GM19455 (cell line): ENCODE measurements at regions not wholly inside any gene's neighbourhood (a gene's known extent, or its start where the extent isn't known, plus 50 kb on each side); places are given as distances from the start of the nearest gene placed in this dataset.

Experiments
- ATAC-seq: cut with Tn5 transposase; IDR thresholded peaks from one replicate; pipeline ENCODE4 v1.9.1; 2021; ENCODE audit not compliant: unreplicated experiment

DNA sequence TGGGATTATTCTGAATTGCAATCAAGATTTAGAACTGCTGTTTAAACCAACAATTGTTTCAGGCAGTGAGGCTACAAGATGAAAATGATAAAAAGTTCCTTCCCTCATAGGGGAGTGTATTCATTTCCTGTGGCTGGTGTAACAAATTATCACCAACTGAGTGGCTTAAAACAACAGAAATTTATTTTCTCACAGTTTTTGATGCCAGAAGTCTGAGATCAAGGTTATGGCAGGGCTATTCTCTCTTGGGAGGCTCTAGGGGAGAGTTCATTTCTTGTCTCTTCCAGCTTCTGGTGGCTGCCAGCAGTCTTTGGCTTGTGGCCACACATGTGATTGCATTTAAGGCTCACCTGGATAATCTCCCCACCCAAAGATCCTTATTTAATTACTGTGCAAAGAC is 290.5 kb upstream of the ZSWIM2 start:
- ATAC-seq = no peak

DNA sequence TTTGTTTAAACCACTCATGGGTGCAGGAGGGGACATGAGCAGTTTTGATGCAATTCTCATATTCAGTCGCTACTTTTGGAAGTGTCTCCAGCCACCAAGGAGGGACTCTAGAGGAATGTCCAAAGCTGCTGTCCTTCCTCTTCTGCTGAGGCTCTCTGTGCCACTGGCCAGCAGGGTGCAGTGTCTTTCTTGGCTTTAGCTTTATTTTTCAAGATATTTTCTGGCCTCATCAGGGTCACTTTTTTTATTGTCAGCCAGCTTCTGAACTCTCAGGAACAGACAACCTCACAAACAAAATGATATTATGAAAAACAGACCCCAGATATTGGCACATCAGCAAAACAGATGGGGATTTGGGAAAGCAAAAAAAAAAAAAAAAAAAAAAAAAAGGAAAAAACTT is 289.3 kb upstream of the ZSWIM2 start:
- ATAC-seq = no peak

DNA sequence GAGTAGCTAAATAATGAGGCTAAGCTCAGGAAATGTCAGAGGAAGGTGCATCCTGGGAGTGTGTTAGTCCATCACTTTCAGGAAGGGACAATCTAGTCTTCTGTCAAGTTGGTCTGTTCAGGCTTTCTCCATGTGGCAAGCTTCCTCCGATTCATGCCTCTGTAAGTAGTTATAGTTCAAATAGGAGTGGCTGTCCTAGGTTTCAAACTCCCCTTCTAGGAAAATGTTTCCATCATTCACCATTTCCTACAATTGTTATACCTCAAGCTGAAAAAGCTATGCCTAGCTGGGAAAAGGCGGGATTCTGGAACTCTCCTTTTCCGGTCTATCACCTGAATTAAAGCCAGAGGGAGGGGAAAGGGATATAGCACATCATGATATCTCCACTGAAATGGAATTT is 287.7 kb upstream of the ZSWIM2 start:
- no peak for ATAC-seq

DNA sequence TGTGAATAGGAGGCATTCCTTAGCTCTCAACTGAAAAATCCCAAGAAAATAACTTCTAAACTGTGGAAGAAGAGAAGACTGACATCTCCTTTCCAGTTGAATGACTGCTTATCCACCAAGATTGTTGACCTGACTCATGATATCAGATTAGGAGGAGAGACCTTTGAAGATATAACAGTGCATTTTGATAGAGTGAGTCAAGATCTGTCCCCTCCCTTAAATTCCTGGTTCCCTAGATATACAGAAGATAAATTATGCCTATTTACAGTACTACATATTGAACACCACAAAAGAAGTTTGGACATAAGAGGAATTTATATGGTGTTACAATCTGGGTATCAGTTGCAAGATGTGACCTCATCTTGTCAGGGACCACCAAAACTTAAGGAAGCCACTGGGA is 285.3 kb upstream of the ZSWIM2 start:
- no peak for ATAC-seq

DNA sequence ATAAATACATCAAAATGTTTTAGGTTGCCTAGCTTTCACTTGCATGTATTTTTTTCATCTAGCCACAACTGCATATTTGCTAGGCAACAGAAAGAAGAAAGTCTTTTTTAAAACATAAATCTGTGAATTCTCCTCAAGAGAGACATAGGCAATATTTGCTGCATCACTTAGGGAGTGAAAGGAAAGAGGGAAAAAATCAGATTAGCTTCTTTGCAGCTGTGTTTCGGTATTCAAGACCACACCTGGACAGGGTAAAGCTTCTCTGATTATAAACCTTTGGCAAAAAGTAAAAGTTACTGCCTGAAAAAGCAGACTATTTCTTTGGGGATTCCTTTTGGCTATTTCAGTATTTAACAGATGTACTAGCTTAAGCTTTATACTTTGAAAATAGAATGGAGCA is 280.9 kb upstream of the ZSWIM2 start:
- no peak for ATAC-seq

DNA sequence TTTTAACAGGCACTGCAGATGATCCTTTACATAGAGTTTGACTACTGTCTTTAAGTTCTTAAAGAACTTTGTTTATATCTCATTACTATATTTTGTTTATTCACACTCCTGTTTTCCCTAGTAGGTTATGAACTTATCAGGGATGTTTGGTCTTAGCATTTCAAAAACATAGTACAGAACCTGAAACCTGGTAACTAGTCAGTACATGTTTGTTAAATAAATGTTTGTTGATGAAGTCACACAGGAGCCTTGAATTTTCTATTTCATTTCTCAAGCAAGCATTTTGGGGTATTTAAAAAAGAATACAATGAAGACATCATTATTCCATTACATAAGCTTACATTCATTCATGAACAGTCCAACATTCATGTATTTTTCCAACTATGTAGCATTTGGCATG is 280.3 kb upstream of the ZSWIM2 start:
- no peak for ATAC-seq

DNA sequence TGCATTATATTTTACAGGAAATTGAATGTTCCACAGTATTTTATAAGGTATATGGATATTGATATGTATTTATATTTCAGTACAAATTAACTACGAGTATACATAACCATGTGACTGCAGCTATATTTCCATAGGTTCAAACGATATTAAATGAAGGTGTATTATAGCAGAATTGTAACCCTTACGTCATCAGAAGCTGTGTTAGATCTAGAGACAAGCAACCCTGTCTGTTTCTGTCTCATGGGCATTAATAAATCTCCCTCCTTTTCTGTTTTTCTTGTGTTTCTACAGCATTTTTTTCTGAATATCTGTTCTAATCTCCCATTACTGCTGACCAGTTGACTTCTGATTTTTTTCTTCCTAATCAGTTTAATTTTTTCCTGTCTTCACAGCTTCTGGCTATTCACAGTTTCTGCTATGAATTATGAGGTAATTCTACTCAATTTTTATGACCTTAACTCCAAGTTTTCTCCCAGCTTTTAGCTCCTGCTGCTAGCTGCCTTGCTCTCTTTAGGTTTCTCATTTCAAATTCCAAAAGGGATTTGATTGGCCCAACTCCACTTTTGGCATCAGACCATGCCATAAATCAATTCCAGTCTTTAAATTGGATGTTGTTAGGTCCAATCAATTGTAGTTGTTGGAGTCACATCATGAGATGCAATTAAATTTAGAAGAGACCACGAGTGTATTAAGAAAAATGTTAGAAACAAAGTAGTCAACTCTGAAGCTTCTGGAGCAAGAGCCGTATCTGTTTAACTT is 277.5 kb upstream of the ZSWIM2 start:
- ATAC-seq = no peak

DNA sequence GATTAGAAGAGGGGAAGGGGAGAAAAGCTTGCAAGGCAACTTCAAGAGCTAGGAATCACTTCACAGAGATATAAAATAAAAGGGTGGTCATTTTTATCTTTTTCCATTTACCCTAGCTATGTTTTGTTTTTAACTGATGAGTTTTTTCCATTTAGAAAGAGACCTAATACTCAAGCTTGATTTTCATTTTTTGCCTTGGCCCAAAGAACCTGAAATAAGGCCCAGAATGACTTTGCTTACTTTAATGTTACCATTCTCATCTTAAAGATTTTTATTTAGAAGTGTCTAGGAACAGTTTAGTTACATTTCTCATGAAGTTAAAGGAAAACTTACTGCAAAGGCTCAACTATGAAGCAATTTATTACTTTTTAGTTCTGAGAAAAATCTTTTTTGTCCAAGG is 276.3 kb upstream of the ZSWIM2 start:
- ATAC-seq = no peak

DNA sequence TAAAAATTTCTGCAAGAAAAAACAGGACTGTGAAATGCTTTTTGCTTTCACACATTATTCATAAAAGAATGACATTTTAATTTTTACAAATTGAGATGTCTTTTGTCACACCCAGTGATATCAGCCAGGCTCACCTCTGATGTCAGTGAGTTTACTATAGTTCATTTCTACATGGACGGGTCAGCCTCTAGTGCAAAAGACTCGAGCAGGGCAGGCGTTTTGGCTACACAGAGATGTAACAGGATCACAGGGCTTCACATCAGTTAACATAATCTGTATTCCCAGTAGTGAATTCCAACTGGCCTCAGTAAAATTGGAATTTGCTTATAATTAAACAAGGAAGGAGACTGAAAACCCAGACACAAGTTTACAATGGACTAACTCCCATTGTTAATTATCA is 275.6 kb upstream of the ZSWIM2 start:
- no peak for ATAC-seq

DNA sequence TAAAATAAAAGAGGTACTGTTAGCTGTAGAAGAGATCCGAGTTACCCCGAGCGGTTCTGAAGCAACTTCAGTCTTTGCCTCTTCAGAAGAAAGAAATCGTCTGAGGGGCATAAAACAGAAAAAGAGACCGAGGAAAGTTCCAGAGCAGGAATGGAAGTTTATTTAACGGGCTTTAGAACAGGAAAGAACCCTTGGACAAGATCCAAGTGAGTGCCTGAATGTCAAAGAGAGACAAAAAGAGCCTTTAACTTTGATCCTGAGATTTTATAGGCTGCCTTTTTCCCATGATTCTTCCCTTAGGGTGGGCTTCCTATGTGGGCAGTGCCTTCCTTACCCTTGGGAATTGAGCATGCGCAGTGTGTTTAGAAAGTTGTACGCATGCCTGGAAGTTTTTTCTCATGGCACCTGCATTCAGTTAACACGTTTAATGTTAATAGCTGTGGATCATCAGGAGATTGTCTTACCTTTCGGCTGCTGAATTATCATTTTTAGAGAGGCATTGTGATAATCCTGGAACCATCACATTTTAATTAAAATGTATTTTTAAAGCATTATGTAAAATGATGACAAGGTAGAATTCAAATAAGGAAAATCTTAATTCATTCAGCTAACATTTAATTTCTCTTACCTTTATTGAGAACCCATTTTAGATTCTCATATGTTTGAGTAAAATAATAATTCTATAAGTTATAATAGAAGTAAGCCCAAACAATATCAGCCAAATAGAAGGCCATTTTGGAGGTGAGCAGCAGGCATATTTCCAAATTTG is 269.5 kb upstream of the ZSWIM2 start:
- no peak for ATAC-seq

DNA sequence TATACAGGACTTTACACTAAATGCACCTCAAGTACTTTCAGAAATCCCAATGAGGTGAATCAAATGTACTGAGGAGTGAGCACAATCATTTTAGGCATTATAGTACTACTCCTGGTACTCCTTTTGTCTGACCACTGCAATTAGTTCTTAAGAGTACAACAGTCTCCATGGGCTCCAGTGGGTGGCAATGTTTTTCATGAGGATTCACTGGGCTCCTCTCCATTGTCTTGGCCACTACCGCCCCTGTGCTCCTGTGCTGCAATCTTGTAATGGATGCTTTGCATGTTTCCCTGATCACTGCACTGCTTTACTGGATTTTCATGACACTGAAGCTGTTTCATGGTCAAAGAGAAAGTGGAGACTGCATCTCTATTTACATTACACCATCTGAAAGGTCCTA is 268.5 kb upstream of the ZSWIM2 start:
- no peak for ATAC-seq

DNA sequence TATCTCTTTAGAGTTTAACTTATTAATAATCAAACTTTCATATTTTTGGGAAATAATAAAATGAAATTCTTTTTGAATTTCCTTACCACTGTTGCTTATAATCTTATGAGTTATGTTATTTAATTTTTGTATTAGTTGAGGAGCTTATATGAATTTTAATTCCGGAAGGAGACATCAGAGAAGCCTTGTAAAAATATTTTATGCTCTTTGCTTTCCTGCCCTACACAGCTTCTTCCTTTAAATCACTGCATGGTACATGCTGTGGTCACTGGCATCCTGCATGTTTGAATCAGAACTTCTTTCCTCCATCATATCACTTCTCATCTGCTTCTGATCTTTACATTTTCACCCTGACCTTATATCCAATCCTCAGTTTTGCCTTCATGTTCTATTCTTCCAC is 266.7 kb upstream of the ZSWIM2 start:
- ATAC-seq = no peak

DNA sequence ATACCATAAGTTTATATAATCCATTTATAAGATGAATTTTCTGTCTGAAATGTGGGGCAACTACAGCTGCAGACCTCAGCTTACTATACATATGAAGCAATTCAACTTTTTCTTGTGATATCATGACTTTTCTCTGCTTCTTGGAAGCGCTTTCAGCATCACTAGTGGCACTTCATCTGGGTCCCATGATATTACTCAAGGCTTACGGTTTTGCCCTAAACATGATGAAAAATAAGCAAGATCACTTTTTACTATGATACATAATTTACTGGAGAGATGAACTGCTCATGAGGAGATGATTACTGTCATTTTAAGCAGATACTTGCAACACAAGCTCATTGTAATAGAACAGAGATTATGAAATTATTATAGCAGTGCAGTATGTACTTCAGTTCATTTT is 258.0 kb upstream of the ZSWIM2 start:
- ATAC-seq = no peak

DNA sequence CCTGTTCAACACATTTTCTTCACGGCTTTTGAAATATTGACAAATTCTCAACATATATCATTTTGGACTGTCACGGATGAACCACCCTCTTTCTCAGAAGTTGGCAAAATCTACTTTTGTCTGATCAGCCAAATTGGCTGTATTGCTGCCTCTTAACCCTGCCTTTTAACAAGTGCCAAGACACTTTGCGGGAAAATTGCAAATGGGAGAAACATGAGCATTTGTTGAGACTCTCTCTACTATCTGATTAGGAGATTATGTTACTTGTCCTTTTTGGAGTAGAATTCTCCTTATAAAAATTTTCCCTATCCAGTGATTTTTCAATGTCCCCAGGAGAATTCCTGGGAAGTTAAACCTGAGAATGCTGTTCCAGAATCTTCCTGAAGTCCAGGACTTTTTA is 256.2 kb upstream of the ZSWIM2 start:
- ATAC-seq = no peak

DNA sequence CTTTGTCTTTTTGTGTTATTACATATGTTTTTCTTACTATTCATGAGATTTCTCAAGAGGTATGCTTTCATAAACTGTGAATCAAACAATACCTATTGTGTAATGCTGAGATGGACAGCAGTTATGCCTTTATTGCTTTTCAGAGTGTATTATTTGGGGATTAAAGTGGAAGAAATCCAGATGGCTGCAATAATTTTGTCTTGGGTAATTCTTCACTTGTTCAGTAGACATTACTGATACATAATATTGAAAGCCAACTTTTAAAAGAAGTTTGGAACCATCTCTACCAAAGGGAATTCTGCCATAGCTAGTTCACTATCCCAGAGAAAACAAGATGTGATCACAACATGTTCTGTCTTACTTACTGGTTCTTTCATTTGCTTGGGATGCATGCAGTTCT is 253.4 kb upstream of the ZSWIM2 start:
- ATAC-seq = no peak

DNA sequence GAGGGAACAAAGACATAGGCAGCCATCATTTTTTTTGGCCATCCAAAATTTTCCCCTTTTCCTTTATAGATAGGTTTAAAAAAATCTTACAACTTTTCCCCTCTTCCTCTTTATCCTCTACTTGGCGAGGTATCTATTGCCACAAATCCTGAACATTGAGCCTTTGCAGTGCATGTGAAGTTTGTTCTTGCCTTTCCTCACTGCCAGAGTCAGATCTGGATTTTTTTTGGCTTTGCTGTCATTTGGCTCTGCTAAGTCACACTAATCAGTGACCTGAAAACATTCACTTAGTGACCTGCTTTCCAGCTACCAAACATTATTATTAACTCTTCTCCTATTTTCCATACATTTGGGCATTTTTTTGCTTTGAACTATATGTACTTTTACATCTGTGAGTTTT is 249.2 kb upstream of the ZSWIM2 start:
- ATAC-seq = no peak

DNA sequence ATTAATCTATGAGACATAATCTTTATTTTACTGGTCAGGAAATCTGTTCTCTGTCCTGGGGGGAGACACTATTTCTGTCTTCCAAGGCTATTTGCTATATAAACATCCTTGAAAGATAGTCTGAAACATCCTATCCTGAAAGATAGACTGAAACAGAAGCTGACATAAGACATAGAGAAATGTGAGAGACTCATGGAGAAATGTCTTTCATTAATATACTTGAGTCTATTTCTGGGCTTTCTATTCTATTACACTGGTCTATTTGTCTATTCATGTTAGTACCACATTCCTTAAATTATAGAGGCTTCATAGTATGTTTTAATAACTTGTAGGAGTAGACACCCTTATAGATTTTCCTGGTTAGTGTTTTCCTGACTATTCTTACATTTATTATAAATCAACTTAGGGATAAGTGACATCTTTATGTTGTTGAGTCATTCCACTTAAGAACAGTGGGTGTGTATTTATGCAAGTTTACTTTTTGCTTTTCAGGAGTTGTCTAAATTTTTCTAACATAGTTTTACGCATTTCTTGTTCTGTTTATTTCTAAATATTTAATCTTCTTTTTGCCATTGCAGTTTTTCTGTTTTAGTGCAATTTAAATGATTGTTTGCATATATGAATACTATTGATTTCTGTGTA is 244.9 kb upstream of the ZSWIM2 start:
- no peak for ATAC-seq

DNA sequence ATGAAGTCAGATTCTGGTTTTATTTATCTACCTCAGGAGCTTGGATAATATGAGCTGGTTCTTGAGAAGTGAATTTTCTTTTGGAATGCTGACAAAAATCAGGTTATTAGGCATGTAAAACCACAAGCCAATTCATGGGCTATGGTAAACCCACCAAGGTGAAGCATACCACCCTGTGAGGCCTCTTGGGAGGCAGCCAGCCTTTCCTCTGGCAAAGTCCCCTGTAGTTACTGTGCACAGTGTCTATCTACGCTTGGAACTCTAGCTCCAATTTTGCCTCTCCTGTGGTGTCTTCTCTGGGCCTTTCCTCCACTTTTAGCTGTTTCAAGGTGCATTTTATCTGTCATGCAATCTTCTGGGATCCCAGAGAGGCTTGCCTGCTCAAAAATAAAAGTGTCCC is 242.7 kb upstream of the ZSWIM2 start:
- no peak for ATAC-seq

DNA sequence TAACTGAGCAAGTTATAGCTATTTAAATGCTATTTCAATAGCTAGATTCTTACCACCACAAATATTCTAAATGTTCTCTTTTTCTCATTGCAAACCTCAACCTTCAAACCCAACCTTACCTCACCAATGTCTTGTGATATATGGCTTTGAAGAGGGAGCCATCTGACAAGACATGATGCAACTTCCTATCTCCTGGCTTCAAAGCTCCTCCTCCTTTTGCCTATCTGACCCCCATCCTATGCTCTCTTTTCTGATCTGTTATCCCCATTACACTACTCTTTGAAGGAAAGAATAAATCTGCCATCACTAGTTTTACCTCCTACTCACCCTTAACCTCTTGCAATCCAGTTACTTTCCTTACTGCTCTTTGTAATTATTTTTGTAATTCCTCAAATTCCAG is 235.6 kb upstream of the ZSWIM2 start:
- ATAC-seq = no peak

DNA sequence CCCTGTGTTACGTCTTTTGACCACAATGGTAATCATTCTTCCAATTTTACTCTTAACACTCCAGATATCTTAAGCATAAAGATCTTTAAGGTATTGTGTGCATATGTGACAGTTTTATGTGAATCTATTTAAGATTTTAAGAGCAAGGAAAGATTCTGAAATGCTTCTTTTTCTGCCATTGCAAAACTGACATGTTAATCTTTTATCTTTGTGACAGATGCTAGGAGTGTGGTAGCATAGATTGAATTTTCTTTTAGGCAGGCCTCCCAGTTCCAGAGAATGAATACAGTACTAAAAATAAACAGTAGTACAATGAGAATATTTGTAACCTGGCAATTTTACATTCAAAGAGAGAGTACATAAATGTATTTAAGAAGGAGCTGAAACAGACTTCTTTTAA is 232.5 kb upstream of the ZSWIM2 start:
- ATAC-seq = no peak

DNA sequence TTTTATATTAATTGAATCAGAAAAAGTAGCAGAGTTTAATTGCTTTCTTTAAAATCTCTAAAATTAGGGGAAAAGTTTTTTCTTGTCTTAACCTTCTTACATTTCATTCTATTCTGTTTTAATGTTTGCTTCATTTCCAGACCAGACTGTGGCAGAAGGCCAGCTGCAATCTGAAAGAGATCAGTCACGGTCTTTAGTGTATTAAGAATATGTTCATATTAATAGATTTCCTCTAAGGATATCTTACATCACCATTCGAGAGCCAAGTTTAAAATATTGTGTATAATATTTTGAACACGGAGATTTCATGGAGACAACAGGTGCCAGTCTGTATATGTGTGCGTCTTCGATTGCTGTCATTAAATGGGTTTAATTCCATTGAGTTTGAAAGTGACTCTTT is 230.9 kb upstream of the ZSWIM2 start:
- ATAC-seq = no peak

DNA sequence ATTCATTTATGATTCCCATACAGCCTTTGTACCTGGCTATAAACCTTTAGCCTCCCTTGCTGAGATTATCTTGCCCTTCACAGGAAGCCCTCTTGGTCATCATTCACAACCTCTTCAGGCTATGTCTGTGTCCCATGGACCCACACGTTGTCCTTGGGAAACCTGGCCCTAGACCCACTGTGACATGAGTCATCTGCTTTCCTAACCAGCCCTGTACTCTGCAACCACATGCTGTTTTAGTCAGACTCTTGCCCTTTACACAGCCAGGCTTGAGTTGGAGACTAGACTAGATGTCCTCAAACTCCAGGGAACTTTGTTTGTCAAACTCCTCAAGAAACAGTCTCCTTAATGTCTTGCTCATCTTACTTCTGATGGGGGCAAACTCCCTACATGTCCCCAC is 229.3 kb upstream of the ZSWIM2 start:
- no peak for ATAC-seq
